GM21723 (cell line): ENCODE measurements at regions not wholly inside any gene's neighbourhood (a gene's known extent, or its start where the extent isn't known, plus 50 kb on each side); places are given as distances from the start of the nearest gene placed in this dataset.
"Not testable (repeated sequence)": the region's sequence is repeated elsewhere in the genome, so short reads cannot be mapped to it uniquely, and the experiment has no call there.

Experiments
- ATAC-seq: cut with Tn5 transposase; IDR thresholded peaks from one replicate; pipeline ENCODE4 v1.9.1; 2021; ENCODE audit warnings: mild to moderate bottlenecking, moderate library complexity; ENCODE audit not compliant: unreplicated experiment

GRCh38 chr12:107826276-107826675 is 51.8 kb downstream of the ASCL4 start:
- ATAC-seq, result no peak

- no peak for ATAC-seq
Measured at GRCh38 chr12:107829271-107829670, 54.8 kb downstream of the ASCL4 start.

DNA sequence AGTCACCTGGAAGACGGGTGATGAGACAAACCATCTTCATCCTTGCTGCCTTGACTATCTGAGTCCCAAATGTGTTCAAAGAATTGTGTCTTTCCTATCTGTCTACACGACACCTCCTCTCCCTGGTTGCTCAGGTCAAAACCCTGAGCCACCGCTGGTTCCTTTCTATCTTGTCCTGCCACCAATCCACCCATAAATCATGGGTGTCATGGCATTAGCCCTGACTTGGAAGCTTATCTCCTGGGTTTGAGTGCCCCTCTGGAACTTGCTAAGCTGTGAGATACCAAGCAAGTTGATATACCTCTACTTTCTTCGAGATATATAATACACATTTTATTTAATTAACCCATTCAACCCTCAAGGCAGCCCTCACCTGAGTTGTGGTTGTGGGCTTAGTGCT is 57.9 kb downstream of the ASCL4 start:
- ATAC-seq, result no peak

- ATAC-seq, result no peak
Measured at GRCh38 chr12:107840186-107840585, 65.7 kb downstream of the ASCL4 start.

DNA sequence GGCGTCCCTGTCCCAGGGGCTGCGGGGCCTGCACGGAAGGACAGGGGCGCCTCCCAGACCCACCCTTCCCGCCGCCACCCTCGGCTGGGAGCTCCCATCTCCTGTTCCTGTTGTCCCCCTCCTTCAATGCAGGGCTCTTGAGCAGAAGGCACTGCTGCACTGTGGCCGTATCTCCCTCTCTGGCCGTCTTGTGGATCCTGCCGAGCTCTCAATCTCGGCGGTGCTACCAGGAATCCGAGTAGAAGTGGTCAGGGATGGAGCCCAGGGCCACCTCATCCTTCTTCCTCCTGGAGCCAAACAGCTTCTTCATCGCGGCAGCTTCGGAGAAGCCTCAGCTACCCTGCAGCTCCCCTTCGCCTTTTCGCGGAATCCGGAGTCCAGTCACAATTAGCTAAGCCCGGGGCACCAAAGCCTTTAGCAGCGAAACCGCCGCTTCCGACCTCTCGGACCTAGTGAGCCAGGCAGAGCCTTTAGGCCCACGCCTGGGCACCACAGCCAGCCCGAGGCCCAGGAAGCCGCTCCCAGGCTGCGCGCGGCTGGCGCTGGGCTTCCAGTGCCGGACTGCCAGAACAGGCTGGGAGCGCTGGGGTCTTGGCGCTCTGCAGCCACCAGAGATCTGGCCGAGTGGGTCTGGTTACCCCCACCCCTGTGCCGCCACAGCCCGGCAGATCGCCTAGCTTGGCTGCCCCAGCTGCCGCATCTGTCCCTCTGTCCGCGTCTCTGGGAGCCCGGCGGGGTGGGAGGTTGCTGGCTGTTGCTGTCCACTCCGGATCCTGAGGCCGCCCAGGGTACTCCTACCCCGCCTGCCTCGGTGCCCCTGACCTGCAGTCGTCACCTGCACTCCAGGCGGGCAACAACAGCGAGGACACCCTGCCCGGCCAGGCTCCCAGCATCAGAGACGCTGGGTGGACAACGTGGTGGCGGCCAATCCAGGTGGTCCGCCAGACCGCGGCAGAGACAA is 69.1 kb downstream of the ASCL4 start:
- ATAC-seq, result no peak

GRCh38 chr12:107844312-107844921 is 69.9 kb downstream of the ASCL4 start:
- ATAC-seq, result no peak

- no peak for ATAC-seq
Measured at GRCh38 chr12:107845226-107845979, 70.9 kb downstream of the ASCL4 start.

DNA sequence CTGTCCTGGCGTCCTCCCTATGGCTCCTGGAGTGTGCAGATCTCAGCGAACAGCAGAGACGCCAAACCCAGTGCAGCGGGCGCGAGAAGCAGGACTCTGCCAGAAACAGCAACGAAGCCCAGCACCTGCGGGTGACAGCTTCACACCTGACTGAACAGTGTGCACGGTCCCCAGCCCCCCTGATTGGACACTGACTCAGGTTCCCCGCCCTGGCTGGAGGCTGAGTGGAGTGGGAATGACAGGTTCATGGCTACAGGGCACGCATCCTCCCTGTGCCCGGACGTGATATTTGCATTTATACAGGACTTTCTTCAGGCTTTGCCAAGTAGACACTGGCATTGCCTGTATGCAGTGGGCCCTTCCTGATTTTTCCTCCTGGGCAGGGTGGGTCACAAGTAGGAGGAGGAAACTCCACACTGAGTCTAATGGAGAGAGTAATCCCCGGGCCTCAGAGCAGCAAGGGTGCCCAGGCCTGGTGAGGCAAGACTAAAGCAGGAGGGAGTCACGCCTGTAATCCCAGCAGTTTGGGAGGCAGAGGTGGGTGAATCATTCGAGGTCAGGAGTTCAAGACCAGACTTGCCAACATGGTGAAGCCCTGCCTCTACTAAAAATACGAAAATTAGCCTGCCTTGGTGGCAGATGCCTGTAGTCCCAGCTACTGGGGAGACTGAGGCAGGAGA is 71.6 kb downstream of the ASCL4 start:
- no peak for ATAC-seq

GRCh38 chr12:107847430-107847829 is 72.9 kb downstream of the ASCL4 start:
- no peak for ATAC-seq

GRCh38 chr12:107847830-107848229 is 73.3 kb downstream of the ASCL4 start:
- no peak for ATAC-seq

- no peak for ATAC-seq
Measured at GRCh38 chr12:107853479-107853878, 79.0 kb downstream of the ASCL4 start.

- ATAC-seq, result no peak
Measured at GRCh38 chr12:107855471-107855870, 81.0 kb downstream of the ASCL4 start.

- ATAC-seq, result no peak
Measured at GRCh38 chr12:107856096-107856495, 81.6 kb downstream of the ASCL4 start.

DNA sequence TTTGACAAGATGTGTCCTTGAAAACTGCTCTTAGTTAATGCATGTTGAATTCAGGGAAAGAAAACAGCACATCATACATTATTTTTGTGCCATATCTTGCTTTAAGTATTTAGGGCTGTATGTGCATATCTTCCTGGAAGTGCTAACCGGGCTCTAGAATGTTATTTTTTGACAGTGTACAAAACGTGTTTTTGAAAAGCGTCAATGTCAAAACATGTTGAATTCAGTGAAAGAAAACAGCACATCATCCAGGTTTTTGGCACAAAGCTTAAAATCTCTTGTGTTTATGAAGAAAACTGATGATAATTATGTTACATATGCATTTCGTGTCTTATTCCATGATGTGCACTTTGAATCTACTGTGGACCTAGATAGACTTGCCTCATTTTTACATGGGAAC is 82.7 kb downstream of the ASCL4 start:
- no peak for ATAC-seq

DNA sequence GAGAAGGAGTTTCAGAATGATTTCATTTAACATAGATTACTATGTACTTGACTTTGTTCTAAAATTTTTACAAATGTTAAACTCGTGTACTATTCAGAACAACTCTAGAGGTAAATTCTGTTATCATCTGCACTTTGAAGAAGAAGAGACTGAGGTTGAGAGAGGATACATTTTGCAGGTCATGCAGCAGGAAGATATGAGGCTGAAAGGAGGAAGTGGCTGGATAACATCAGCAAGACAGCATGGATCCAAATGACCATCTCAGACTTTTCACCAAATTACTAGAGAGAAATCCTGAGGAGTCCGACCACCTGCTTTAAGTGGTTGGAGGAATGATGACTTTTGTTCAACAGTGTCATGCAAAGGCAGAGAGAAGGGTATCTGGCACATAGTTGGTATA is 84.9 kb downstream of the ASCL4 start:
- no peak for ATAC-seq

GRCh38 chr12:107864235-107864634 is 89.7 kb downstream of the ASCL4 start:
- ATAC-seq, result no peak

- ATAC-seq, result not testable (repeated sequence)
Measured at GRCh38 chr12:107864727-107865126, 90.2 kb downstream of the ASCL4 start.

- ATAC-seq, result no peak
Measured at GRCh38 chr12:107873223-107873622, 98.7 kb downstream of the ASCL4 start.

GRCh38 chr12:107875786-107876185 is 101.3 kb downstream of the ASCL4 start:
- ATAC-seq, result no peak

- ATAC-seq, result no peak
Measured at GRCh38 chr12:107884769-107885694, 110.5 kb downstream of the ASCL4 start.
